ENCODE measurements at regions not wholly inside any gene's neighbourhood (a gene's known extent, or its start where the extent isn't known, plus 50 kb on each side); places are given as distances from the start of the nearest gene placed in this dataset.

DNA sequence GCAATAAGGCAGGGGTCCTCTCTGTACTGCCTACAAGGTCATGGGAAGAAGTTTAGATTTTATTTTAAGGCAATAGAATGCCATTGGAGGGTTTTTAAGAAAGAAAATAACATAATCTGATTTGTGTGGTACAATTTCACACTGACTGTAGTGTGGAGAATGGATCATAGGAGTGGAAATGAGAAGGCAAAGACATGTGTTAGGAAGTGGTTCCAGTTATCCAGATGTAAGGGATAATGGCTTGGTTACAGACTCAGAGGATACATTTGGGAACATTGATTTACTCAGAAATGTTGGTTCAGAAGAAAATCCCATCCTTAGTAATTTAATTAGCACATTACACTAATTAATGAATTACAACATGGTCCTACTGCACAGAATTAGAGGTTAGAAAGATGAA lies 788.2 kb downstream of the SLITRK5 start:
- H3K27me3 ChIP-seq = no peaks in the 10 kb centered on the region
- intact Hi-C loops (cut with DNase I) = no loop called here
- H3K9me3 ChIP-seq = no peaks in the 10 kb centered on the region
- H3K36me3 ChIP-seq = no peaks in the 10 kb centered on the region
- DNase-seq (ENCODE audit: extremely low spot score in 2 of 2) = no peak
- TF ChIP-seq, protein P1, sequence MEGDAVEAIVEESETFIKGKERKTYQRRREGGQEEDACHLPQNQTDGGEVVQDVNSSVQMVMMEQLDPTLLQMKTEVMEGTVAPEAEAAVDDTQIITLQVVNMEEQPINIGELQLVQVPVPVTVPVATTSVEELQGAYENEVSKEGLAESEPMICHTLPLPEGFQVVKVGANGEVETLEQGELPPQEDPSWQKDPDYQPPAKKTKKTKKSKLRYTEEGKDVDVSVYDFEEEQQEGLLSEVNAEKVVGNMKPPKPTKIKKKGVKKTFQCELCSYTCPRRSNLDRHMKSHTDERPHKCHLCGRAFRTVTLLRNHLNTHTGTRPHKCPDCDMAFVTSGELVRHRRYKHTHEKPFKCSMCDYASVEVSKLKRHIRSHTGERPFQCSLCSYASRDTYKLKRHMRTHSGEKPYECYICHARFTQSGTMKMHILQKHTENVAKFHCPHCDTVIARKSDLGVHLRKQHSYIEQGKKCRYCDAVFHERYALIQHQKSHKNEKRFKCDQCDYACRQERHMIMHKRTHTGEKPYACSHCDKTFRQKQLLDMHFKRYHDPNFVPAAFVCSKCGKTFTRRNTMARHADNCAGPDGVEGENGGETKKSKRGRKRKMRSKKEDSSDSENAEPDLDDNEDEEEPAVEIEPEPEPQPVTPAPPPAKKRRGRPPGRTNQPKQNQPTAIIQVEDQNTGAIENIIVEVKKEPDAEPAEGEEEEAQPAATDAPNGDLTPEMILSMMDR (IDR thresholded peaks at IDR 0.05) = no peak
- TF ChIP-seq POLR2AphosphoS5 (IDR thresholded peaks at IDR 0.05; ENCODE audit: insufficient read depth in 1 of 2, low read depth in 1 of 2) = no peak
- no peak for TF ChIP-seq POLR2A (IDR thresholded peaks at IDR 0.05)
- H3K27ac ChIP-seq = no peak overlapping the region
- no peak overlapping the region for H3K4me3 ChIP-seq
- no peaks in the 10 kb centered on the region for H3K4me1 ChIP-seq

DNA sequence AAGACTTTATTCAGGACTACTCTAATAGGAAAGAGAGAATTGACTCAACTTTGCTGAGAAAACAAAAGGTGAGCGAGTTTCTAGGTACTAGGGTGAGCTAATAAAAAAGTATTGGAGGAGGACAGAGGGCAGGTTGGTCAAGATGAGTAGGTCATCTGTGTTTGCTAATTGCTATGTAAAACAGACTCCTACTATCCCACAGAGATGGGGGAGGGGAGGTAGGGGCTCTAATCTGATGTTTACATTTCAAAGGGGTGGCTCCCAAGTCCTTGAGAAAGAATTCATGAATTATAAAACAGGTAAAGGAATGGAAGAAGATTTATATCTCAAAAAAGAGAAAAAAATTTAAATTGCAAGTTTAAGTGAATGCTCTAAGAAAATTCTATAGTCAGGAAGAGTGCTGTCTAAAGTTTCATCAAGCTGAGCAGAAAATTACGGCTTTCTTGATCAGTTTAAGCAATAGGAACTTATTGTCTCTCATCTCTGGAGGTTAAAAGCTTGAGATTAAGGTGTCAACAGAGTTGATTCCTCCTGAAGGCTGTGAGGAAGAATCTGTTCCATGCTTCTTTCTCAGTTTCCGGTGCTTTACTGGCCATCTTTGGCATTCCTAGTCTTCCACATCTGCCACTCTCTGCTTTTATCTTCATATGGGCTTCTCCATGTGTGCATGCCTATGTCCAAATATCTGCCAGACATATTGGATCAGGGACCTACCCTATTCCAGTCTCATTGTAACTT lies 790.3 kb downstream of the SLITRK5 start:
- intact Hi-C loops (cut with DNase I) = no loop called here
- TF ChIP-seq POLR2AphosphoS5 (IDR thresholded peaks at IDR 0.05; ENCODE audit: insufficient read depth in 1 of 2, low read depth in 1 of 2) (no peak), POLR2A (IDR thresholded peaks at IDR 0.05) (no peak)
- TF ChIP-seq, protein P1 (IDR thresholded peaks at IDR 0.05) = no peak
- Histone ChIP-seq H3K4me3 (no peak overlapping the region), H3K27ac (no peak overlapping the region), H3K36me3 (no peaks in the 10 kb centered on the region), H3K27me3 (no peaks in the 10 kb centered on the region), H3K9me3 (no peaks in the 10 kb centered on the region), H3K4me1 (no peaks in the 10 kb centered on the region)
- no peak for DNase-seq (ENCODE audit: extremely low spot score in 2 of 2)

DNA sequence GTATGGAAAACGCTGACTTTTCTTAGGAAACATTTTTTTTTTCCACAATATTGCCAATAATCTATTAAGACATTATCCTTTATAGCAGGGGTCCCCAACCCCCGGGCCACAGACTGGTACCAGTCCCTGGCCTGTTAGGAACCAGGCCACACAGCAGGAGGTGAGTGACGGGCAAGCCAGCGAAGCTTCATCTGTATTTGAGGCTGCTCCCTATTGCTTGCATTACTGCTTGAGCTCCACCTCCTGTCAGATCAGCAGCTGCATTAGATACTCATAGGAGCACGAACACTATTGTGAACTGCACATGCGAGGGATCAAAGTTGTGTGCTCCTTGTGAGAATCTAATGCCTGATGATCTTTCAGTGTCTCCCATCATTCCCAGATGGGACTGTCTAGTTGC lies 793.7 kb downstream of the SLITRK5 start:
- H3K27me3 ChIP-seq = no peaks in the 10 kb centered on the region
- intact Hi-C loops (cut with DNase I) = no loop called here
- H3K27ac ChIP-seq = no peak overlapping the region
- no peak overlapping the region for H3K4me3 ChIP-seq
- H3K4me1 ChIP-seq = no peaks in the 10 kb centered on the region
- TF ChIP-seq, protein P1 (IDR thresholded peaks at IDR 0.05) = no peak
- no peak for TF ChIP-seq POLR2A (IDR thresholded peaks at IDR 0.05)
- no peak for TF ChIP-seq POLR2AphosphoS5 (IDR thresholded peaks at IDR 0.05; ENCODE audit: insufficient read depth in 1 of 2, low read depth in 1 of 2)
- no peaks in the 10 kb centered on the region for H3K9me3 ChIP-seq
- DNase-seq (ENCODE audit: extremely low spot score in 2 of 2) = no peak
- no peaks in the 10 kb centered on the region for H3K36me3 ChIP-seq

DNA sequence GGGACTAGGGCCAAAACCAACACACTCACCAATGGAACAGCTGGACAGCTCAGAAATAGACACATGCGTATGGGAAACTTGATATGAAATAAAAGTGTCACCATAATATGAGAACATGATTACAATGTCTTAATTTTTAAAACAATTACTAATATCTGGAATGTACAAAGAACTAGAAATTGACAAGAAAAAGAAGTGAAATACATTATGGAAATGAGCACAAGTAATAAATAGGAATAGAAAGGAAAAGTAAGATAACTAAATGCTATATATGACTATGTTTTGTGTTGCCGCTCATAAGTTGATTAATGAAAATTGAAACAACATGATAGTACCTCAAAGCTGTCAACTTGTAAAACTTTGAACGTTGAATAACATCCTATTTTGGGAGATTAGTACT lies 801.1 kb downstream of the SLITRK5 start:
- DNase-seq (ENCODE audit: extremely low spot score in 2 of 2) = no peak
- Histone ChIP-seq H3K9me3 (no peaks in the 10 kb centered on the region), H3K27ac (no peak overlapping the region), H3K36me3 (no peaks in the 10 kb centered on the region), H3K4me1 (no peaks in the 10 kb centered on the region), H3K27me3 (no peaks in the 10 kb centered on the region), H3K4me3 (no peak overlapping the region)
- TF ChIP-seq POLR2A (IDR thresholded peaks at IDR 0.05) (no peak), POLR2AphosphoS5 (IDR thresholded peaks at IDR 0.05; ENCODE audit: insufficient read depth in 1 of 2, low read depth in 1 of 2) (no peak)
- TF ChIP-seq, protein P1 (IDR thresholded peaks at IDR 0.05) = no peak
- intact Hi-C loops (cut with DNase I) = no loop called here

DNA sequence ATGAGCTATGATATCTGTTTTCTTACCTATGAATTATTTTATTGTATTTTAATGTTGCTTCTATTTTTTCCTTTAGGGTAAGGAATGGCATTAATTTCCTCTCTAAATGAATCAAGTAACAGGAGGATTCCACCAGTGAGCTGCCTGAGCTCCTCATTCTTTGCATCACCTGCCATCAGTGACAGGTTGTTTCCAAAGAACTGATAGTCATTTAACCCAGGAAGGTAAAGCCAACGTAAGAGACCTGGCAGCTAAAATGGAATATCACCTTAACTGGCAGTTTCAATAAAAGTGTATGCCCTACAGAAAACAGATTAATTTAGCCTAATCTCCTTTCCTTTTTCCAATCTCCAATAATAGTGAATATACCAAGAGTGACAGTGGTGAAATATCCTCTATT lies 812.0 kb downstream of the SLITRK5 start:
- no peak overlapping the region for H3K27ac ChIP-seq
- TF ChIP-seq POLR2A (IDR thresholded peaks at IDR 0.05) (no peak), POLR2AphosphoS5 (IDR thresholded peaks at IDR 0.05; ENCODE audit: insufficient read depth in 1 of 2, low read depth in 1 of 2) (no peak)
- TF ChIP-seq, protein P1 (IDR thresholded peaks at IDR 0.05) = no peak
- intact Hi-C loops (cut with DNase I) = no loop called here
- H3K4me3 ChIP-seq = no peak overlapping the region
- H3K4me1 ChIP-seq = no peaks in the 10 kb centered on the region
- no peaks in the 10 kb centered on the region for H3K9me3 ChIP-seq
- DNase-seq (ENCODE audit: extremely low spot score in 2 of 2) = no peak
- H3K27me3 ChIP-seq = no peaks in the 10 kb centered on the region
- no peaks in the 10 kb centered on the region for H3K36me3 ChIP-seq

All from vagina (tissue), 2 donors.